Mucosa of rectum (tissue), 2 donors: ENCODE measurements at regions not wholly inside any gene's neighbourhood (a gene's known extent, or its start where the extent isn't known, plus 50 kb on each side); places are given as distances from the start of the nearest gene placed in this dataset.

Source experiments
- H3K27ac ChIP-seq, 2 donors: one replicate each; pipeline ENCODE4 v1.7.0; 2013; ENCODE audit warnings: inconsistent platforms in 2 of 2, low read depth in 2 of 2, low read length in 2 of 2
- H3K27me3 ChIP-seq, 2 donors: one replicate each; pipeline ENCODE4 v1.7.0; 2013; ENCODE audit warnings: low read length in 2 of 2; ENCODE audit not compliant: control insufficient read depth in 2 of 2, insufficient read depth in 2 of 2
- H3K36me3 ChIP-seq, 2 donors: one replicate each; pipeline ENCODE4 v1.7.0; 2013; ENCODE audit warnings: low read length in 2 of 2; ENCODE audit not compliant: control insufficient read depth in 2 of 2, insufficient read depth in 2 of 2
- H3K4me1 ChIP-seq, 2 donors: one replicate each; pipeline ENCODE4 v1.7.0; 2013; ENCODE audit warnings: low read length in 2 of 2, mild to moderate bottlenecking in 1 of 2; ENCODE audit not compliant: control insufficient read depth in 2 of 2, insufficient read depth in 2 of 2
- H3K4me3 ChIP-seq, 2 donors: one replicate each; pipeline ENCODE4 v1.7.0; 2013; ENCODE audit warnings: low read length in 2 of 2
- H3K9ac ChIP-seq, 2 donors: one replicate each; pipeline ENCODE4 v1.7.0; 2013; ENCODE audit warnings: low read length in 2 of 2, low read depth in 1 of 2, mild to moderate bottlenecking in 1 of 2
- H3K9me3 ChIP-seq, 2 donors: one replicate each; pipeline ENCODE4 v1.7.0; 2013; ENCODE audit warnings: low read length in 2 of 2; ENCODE audit not compliant: control insufficient read depth in 2 of 2
- donor health status: healthy.
- donor health status: Normal muscosa, but diverticular disease.

DNA sequence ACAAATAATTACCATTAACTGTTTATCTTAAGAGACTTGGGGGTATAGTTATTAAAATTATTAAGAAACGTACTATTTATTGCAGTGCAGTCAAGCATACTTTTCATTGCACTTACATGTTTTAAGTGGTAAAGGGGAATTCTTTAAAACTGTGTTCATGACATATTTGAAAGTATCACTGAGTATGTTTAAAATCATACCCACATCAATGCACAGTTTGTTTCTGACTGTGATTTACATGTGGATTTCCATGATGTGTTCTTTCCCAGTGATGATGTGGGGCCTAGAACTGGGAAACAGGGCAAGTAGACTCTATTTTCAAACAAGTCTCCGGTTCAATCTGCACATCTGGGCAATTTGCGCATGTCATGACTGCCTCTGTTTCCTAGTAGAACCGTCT is 340.5 kb upstream of the OBI1 start:
- Histone ChIP-seq H3K9me3 (no peaks in the 10 kb centered on the region), H3K27ac (no peak overlapping the region), H3K36me3 (no peaks in the 10 kb centered on the region)

DNA sequence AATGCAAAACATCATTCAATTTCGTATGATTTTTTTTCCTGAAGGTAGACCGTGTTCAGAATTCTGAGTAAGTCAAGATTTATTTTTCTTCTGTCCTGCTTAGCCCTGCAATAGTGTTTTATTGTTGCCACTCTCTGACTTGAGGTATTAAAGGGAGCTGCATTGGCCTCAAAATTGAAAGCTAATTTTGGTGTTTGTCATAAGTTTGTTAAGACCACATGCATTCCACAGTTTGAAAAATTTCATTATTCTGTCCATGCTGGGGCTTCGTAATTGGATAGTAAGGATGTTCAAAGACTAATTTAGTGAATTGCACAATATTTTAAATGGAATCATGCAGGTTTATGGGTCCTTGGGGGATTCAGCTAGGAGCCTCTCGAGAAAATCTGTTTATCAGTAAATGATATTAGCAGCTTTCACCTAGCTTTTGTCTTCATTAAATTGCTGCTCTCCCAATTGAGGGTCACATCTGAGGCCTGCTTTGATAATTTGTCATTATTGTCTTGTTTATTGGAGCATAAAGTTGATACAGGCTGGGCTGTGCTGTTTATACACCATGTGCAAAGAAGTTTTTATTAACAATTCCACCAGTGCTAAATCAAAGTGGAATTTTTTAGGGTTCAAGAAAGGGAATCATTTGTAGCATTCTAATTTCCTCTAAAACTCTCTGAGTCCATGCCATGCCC is 339.8 kb upstream of the OBI1 start:
- Histone ChIP-seq H3K9me3 (no peaks in the 10 kb centered on the region), H3K4me3 (no peak overlapping the region), H3K4me1 (no peaks in the 10 kb centered on the region), H3K36me3 (no peaks in the 10 kb centered on the region), H3K27ac (no peak overlapping the region), H3K27me3 (no peaks in the 10 kb centered on the region), H3K9ac (no peak overlapping the region)

More for the DNA sequence above, 340.5 kb upstream of the OBI1 start:
- Histone ChIP-seq H3K4me1 (no peaks in the 10 kb centered on the region), H3K9ac (no peak overlapping the region), H3K27me3 (no peaks in the 10 kb centered on the region), H3K4me3 (no peak overlapping the region)

DNA sequence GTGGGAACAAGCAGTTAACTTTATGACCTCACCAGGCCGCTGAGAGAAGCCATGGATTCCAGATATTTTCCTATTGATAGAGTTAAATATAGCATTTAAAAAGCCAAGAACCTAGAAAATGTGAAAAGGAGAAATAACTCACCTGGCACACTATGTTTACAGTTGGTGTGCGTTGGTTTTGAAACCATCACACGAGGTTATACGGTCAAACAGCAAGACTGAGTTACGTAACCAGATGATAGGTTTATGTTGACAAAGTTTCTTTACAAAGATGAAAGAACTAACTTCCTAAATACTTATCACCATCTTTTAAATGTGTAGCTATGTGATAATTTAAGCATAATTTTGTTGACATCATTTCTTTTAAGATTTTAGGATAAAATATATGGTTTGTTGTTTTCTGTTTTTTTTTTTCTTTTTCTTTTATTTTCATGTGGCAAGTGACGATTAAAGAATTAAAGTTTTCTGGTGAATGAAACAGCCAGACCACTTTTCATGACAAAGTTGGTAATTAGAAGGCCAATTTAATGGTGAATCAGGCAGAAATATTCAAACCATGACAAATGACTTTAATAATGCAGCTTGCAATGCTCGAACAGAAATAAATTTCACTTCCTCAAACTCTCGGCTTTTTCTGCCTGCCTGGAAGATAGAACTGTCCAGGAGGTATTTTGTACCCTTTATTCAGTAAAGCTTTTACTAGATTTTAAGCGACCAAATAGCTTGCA is 339.1 kb upstream of the OBI1 start:
- Histone ChIP-seq H3K9me3 (no peaks in the 10 kb centered on the region), H3K36me3 (no peaks in the 10 kb centered on the region), H3K27ac (no peak overlapping the region), H3K4me3 (no peak overlapping the region), H3K4me1 (no peaks in the 10 kb centered on the region), H3K9ac (no peak overlapping the region), H3K27me3 (no peaks in the 10 kb centered on the region)

DNA sequence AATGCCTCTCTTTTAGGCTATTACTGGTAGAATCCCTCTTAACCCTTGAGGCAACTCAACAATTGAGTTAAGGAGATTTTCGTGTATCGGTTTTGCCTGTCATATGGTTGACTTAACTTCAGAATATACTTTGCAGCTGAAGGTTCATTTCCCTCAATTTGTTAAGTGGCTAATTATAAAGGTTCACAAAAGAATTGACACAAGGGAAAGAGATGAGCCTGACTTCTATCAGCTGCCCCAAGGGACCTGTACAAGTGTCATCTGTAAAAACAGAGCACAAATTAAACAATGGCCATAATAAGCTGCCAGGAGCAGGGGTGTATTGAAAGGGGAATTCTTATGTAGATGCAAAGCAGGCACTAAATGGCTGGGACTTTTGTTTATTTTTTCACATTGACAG is 334.8 kb upstream of the OBI1 start:
- Histone ChIP-seq H3K9me3 (no peaks in the 10 kb centered on the region), H3K27ac (no peak overlapping the region), H3K27me3 (no peaks in the 10 kb centered on the region), H3K9ac (no peak overlapping the region), H3K4me1 (no peaks in the 10 kb centered on the region), H3K36me3 (no peaks in the 10 kb centered on the region), H3K4me3 (no peak overlapping the region)

DNA sequence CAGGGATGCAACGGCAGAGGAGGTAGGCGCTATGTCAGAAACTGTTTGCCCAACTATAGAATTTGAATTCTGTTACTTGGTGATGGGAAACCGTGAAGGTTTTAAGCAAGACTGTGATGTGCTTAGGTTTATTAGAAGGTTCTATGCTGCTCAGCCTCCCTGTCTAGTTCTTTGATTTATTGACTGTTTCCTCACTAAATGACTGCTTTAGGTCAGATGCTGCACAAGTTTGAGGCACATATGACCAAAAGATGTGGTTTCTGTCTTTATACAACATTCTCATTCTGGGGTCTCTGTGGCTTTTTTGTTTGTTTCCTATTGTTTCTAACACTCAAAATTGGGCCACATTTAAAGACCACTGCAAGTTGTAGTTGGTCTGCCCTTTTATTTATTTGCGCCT is 323.0 kb upstream of the OBI1 start:
- H3K9ac ChIP-seq: no peak overlapping the region
- no peak overlapping the region for H3K4me3 ChIP-seq
- no peaks in the 10 kb centered on the region for H3K4me1 ChIP-seq
- H3K27ac ChIP-seq: no peak overlapping the region
- H3K36me3 ChIP-seq: no peaks in the 10 kb centered on the region
- H3K27me3 ChIP-seq: no peaks in the 10 kb centered on the region
- H3K9me3 ChIP-seq: no peaks in the 10 kb centered on the region

DNA sequence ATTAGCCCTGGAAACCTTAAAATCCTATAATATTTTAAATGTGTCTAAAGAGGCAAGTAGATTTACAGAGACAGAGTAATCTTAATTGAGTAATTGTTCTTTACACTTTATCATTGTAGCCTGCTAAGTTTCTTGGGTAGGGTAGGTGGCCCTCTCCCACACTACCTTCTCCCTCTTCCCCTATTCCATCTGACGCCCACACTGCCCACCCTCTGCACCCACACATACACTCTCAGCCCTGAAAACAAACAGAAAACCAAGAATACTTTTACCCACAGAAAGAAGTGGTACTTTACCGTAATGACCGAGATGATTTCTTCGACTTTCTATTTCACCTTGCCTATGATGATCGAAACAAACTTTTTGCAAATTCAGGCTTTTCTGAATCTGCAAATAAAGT is 320.4 kb upstream of the OBI1 start:
- Histone ChIP-seq H3K4me3 (no peak overlapping the region), H3K9me3 (no peaks in the 10 kb centered on the region), H3K36me3 (no peaks in the 10 kb centered on the region), H3K9ac (no peak overlapping the region), H3K4me1 (no peaks in the 10 kb centered on the region), H3K27ac (no peak overlapping the region), H3K27me3 (no peaks in the 10 kb centered on the region)

DNA sequence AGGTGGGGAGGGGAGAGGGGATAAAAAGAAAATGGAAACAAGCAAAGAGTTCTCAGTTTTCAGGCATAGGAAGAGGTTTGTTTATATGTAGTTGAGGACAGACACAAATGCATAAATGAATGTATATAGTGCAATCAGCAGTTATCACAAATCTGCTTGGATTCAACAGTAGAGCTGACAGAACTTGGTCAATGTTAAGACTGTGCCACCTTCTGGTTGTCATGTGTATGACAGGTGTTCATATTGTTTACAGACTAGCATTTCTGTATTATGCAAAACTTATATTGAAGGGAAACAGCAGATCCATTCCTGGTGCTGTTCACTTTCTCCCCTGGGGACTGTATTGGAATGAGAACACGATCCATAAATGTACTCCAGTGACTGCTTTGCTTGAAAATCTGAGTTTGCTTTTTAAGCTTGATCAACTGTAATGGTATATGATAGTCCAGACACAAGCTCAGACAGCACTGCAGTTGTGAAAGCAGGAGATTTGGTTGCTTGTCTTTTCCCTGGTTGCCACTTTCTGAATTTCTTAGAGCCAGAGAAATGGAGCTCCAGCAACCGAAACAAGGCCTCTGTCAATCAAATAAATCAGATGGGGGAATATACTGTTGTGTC is 319.5 kb upstream of the OBI1 start:
- Histone ChIP-seq H3K27ac (no peak overlapping the region), H3K9me3 (no peaks in the 10 kb centered on the region), H3K4me3 (no peak overlapping the region), H3K9ac (no peak overlapping the region), H3K4me1 (no peaks in the 10 kb centered on the region), H3K36me3 (no peaks in the 10 kb centered on the region), H3K27me3 (no peaks in the 10 kb centered on the region)

DNA sequence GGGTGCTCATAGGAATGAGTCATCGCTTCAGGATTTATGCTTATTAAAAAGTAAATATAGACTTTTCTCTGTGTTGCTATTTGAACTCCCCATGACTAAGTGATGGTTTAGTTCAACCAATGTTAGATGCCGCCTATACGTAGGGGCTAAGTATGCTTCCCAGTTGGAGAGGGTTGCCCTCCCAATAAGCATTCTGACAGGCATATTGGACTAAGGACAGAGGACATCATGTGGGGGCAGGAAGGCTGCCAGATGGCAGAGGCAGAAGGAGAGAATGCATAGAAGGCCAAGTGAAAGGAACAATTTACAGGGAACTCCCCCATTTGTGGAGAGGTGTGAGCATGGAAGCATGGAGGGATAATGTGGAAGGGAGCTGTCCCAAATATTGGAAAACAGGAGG is 318.4 kb upstream of the OBI1 start:
- Histone ChIP-seq H3K27ac (no peak overlapping the region), H3K9ac (no peak overlapping the region), H3K36me3 (no peaks in the 10 kb centered on the region), H3K4me3 (no peak overlapping the region), H3K9me3 (no peaks in the 10 kb centered on the region), H3K27me3 (no peaks in the 10 kb centered on the region), H3K4me1 (no peaks in the 10 kb centered on the region)

DNA sequence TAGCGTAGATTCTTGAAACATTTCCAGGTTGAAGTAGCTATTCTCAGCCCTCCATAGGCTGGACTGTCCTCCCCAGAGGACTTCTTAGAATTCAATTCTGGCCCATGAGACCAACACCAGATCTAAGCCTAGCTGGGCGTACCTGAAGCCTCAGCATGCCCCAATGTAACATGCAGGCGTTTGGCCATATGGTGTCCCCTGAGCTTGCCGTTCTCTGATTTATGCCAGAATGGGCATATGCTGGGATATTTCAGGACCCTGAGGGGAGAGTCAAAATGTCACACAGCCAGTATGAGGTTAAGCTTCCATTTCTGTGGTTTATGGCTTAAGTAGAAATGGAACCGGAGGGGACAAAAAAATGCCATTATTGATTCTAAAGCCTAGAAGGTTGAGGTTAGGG is 317.7 kb upstream of the OBI1 start:
- H3K4me3 ChIP-seq: no peak overlapping the region
- H3K27me3 ChIP-seq: peaks cover 0 to 2% of the 10 kb centered on the region in 2 donors
- no peaks in the 10 kb centered on the region for H3K36me3 ChIP-seq
- H3K4me1 ChIP-seq: no peaks in the 10 kb centered on the region
- H3K27ac ChIP-seq: no peak overlapping the region
- H3K9ac ChIP-seq: no peak overlapping the region
- no peaks in the 10 kb centered on the region for H3K9me3 ChIP-seq

DNA sequence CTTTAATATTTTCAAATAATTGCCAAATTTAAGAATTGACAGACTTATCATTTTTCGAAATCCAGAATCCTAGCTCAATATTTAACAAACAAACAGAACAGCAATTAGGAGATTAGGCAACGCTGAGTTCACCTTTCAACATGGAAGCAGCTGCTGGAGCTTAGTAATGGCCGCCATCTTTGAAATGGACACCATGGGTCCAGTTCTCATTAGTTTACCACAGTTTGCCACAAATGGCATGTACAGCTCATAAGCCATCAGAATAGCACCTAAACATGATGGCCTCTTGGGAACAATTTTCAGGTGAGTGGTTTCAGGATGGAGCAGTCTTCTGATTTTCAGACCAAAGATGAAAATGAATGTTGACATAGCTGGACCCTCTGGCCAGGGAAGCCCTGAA is 313.6 kb upstream of the OBI1 start:
- H3K4me3 ChIP-seq: no peak overlapping the region
- no peaks in the 10 kb centered on the region for H3K36me3 ChIP-seq
- no peak overlapping the region for H3K9ac ChIP-seq
- no peak overlapping the region for H3K27ac ChIP-seq
- H3K27me3 ChIP-seq: peaks cover 0 to 2% of the 10 kb centered on the region in 2 donors
- H3K4me1 ChIP-seq: no peaks in the 10 kb centered on the region
- H3K9me3 ChIP-seq: no peaks in the 10 kb centered on the region
